B cell (primary cell): ENCODE measurements at regions not wholly inside any gene's neighbourhood (a gene's known extent, or its start where the extent isn't known, plus 50 kb on each side); places are given as distances from the start of the nearest gene placed in this dataset.

Experiments
- CTCF ChIP-seq: fragments of 200-600 bp; IDR thresholded peaks from one replicate; pipeline ENCODE4 v1.8.0; 2022; ENCODE audit warnings: antibody characterized with exemption, mild to moderate bottlenecking
- EZH2 ChIP-seq: IDR thresholded peaks from 2 replicates; pipeline ENCODE4 v1.6.1; 2012; ENCODE audit warnings: borderline replicate concordance, low read depth, mild to moderate bottlenecking, moderate library complexity, low read length; ENCODE audit not compliant: insufficient read depth, poor library complexity, severe bottlenecking

DNA sequence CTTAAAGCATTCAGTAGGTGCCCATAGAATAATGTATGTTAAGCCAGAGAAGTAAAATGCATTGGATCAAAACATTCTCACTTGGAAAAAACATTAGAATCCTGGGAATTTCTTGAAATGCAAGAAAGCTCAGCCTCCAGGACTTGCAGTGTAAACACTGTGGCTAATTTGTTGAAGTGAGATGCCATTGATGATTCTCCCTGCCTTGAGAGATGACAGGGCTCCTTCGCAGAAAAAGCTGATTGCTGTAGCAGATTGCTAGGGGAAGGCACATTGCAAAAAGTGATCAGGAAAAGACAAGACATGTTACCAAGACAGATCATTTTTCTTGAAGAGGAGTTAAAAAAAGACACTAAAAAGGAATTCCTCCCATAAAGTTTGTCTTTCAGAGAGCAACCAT, 204.2 kb upstream of the HMGA2 start:
- no peak for TF ChIP-seq CTCF
- TF ChIP-seq EZH2 = no peak
